GM19463 (cell line): ENCODE measurements at regions not wholly inside any gene's neighbourhood (a gene's known extent, or its start where the extent isn't known, plus 50 kb on each side); places are given as distances from the start of the nearest gene placed in this dataset.
"Not testable (repeated sequence)": the region's sequence is repeated elsewhere in the genome, so short reads cannot be mapped to it uniquely, and the experiment has no call there.

Experiments
- ATAC-seq: cut with Tn5 transposase; IDR thresholded peaks from one replicate; pipeline ENCODE4 v1.9.1; 2021; ENCODE audit warnings: mild to moderate bottlenecking, moderate library complexity; ENCODE audit not compliant: unreplicated experiment

GRCh38 chr2:45120546-45120945 lies 111.3 kb upstream of the SIX2 start:
- ATAC-seq, result no peak

GRCh38 chr2:45119855-45120254 lies 110.6 kb upstream of the SIX2 start:
- ATAC-seq, result no peak

GRCh38 chr2:45119038-45119437 lies 109.8 kb upstream of the SIX2 start:
- no peak for ATAC-seq

GRCh38 chr2:45117383-45117782 lies 108.1 kb upstream of the SIX2 start:
- ATAC-seq, result no peak

- ATAC-seq, result no peak
These were observed 105.9 kb upstream of the SIX2 start for GRCh38 chr2:45115181-45115580.

GRCh38 chr2:45114221-45114955 lies 105.1 kb upstream of the SIX2 start:
- no peak for ATAC-seq

- no peak for ATAC-seq
These were observed 103.5 kb upstream of the SIX2 start for GRCh38 chr2:45112750-45113149.

GRCh38 chr2:45105050-45105582 lies 95.9 kb upstream of the SIX2 start:
- ATAC-seq, result no peak

- ATAC-seq, result no peak
These were observed 95.2 kb upstream of the SIX2 start for GRCh38 chr2:45104429-45104828.

GRCh38 chr2:45103351-45104345 lies 94.4 kb upstream of the SIX2 start:
- no peak for ATAC-seq

- ATAC-seq, result no peak
These were observed 93.4 kb upstream of the SIX2 start for GRCh38 chr2:45102579-45103117.

- no peak for ATAC-seq
These were observed 92.9 kb upstream of the SIX2 start for GRCh38 chr2:45102141-45102540.

GRCh38 chr2:45096996-45097395 lies 87.7 kb upstream of the SIX2 start:
- ATAC-seq, result no peak

- ATAC-seq, result not testable (repeated sequence)
These were observed 86.8 kb upstream of the SIX2 start for GRCh38 chr2:45096038-45096437.

GRCh38 chr2:45093663-45094062 lies 84.4 kb upstream of the SIX2 start:
- no peak for ATAC-seq

GRCh38 chr2:45093181-45093580 lies 83.9 kb upstream of the SIX2 start:
- no peak for ATAC-seq

- ATAC-seq, result no peak
These were observed 80.5 kb upstream of the SIX2 start for GRCh38 chr2:45089554-45090261.

- ATAC-seq, result no peak
These were observed 76.2 kb upstream of the SIX2 start for GRCh38 chr2:45085487-45085886.

- ATAC-seq, result no peak
These were observed 75.2 kb upstream of the SIX2 start for GRCh38 chr2:45084361-45085020.

GRCh38 chr2:45083175-45083574 lies 73.9 kb upstream of the SIX2 start:
- no peak for ATAC-seq
